ENCODE measurements at regions not wholly inside any gene's neighbourhood (a gene's known extent, or its start where the extent isn't known, plus 50 kb on each side); places are given as distances from the start of the nearest gene placed in this dataset.
"Not testable (repeated sequence)": the region's sequence is repeated elsewhere in the genome, so short reads cannot be mapped to it uniquely, and the experiment has no call there.

DNA sequence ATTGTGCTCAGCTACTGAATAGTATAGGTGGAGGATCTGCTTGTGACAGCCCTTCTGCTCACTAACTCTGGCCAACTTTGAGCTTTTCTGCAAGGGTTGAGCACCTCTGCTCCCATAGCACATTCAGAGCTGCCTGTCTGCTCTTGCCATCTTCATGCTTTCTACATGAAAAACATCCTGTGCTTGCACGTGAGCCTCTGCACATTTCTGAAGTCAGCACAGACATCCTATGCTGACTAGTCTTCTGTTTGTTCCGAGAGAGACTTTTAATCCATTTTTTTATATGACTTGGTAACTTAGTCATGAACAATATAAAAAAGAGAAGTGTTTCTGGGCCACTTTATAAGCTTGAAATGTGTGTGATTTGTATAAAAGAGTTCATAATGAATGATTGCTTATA, 969.3 kb downstream of the TMTC2 start:
- no peak for DNase-seq

DNA sequence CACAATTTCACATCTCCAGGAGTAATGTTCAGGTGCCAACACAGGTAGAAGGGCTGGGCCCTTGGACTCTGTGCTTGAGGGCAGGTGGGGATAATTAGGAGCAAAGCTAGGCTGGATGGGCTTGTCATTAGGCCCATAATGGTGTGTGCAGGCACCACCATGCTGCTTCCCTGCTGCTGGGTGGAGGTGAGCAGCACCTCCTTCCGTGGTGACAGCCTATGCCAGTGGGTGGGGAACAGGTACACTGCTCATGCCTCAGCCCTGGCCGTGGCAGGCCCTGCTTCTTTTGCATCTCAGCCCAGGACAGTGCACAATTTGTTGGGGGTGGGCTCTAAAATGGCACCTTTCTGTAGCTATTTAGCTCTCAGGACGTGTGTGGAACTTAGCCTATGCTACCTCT, 955.5 kb downstream of the TMTC2 start:
- no peak for DNase-seq

DNA sequence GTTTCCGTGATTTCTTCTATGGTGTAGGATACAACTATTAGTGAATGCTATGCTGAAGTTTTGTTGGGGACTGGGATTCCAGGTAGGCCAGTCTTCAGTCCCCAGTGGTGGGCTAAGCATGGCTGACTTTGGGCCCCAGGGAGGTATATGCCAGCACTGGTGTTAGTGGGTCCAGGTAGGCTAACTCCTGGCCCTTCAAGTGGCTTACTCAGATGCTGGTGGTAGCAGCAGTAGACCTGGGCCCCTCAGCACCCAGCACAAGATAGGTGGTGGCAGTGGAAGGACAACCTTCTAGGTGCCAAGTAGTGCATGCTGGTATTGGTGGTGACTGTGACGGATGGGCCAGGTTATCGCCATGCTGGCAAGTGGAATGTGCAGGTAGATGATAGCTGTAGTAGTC, 955.1 kb downstream of the TMTC2 start:
- DNase-seq: no peak

DNA sequence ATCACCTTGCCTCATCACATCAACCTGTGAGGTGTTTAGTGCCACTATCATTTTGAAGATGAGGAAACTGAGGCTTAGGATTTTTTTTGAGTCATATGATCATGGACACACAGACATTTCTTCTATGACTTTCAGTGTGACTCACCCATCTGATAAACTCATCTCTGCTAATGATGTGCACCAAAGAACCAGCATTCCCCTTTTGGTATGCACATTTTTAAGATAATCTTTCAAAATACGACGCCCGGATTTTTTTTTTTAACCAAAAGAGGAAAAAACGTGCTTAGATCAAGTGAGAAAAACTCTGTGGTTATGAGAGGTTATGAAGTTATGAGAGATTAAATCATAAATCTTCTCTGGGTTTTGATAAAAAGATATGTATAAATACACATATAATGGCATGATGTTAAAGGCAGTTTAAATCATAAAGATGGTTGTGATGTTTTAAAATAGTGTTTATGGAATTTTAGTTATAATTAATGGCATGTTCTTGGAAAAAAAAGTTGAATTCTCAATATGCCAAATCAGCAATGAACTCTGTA, 948.1 kb downstream of the TMTC2 start:
- DNase-seq: no peak

DNA sequence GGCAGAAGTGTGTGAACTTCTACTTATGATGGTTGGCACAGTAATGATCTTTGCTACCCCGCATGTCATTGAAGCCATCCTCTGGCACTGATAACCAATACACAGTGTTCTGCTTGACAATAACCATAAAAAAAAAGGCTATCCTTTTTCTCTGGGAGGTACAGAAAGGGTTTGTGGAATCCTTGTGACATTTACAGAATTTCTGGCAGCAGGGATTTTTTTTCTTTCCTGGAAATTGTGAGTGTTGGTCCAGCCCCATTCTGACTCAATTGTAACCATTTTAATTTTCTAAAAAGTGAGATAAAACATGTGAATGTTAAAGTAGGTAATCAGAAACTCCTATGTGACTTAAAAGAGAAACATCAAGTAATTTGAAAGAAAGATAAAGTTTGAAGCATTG, 943.8 kb downstream of the TMTC2 start:
- no peak for DNase-seq

DNA sequence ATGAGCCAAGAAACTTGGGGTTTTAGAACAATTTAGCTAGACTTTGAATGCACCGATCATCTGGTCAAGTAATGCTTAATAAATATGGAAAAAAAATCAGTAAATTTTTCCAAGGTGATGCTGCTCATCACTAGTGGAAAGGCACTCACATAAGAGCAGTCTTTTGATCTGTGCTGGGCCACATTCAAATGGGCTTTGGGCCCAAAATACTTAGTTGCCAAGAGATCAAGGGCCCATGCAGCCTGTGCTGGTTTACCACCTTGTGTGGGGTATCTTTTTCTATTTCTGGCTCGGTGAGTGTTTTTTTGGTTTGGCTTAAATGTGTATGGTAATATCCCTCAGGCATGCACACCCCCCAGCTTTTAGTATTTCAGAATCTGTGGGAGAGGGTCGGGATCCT, 943.2 kb downstream of the TMTC2 start:
- no peak for DNase-seq

DNA sequence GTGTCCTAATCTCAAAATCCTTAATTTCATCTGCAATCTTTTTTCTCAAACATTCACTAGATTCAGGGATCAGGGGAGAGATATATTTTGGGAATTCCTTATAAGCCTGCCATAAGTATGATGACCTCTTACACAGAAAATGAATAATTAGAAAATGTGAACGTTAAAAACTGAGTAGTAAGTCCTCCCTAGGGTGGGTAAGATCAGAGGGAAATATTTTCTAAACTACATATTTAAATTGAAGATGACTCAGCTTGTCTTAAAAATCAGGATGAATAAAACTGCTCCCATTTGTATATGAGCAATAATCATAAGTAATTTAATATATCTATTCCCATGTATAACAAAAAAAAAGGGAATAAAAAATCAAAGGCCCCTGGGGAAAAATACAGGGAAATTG, 935.5 kb downstream of the TMTC2 start:
- no peak for DNase-seq

DNA sequence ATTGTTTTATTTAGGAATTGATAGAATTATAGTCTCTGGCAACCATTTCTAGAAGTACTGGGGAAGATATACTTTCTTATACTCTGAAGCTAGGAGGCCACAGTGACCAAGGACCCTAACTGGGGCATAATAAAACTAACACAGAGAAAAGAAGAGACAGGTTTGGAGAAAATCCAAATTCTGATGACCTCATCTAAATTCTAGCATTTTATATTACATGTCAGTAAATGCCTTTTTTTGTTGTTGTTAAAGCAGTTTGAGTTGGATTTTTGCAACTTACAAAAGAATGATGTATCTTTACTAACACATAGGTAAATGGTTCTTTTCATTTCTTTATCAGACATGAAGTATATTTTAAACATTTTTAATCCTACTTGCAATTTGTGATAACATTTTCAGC, 933.3 kb downstream of the TMTC2 start:
- DNase-seq: no peak

DNA sequence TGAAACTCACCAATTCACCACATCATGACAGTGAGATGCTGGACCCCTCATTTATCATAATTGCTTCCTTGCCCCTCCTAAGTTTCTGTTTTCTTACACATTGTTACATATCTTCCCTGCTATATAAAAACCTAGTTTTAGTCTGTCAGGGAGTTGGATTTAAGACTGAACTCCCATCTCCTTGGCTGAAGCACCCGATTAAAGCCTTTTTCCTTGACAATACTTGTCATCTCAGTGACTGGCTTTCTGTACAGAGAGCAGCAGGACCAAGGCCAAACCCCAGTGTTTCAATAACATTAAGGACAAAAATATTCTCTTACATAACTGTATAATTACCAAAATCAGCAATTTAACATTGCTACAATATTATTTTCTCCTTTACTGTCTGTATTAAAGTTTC, 928.4 kb downstream of the TMTC2 start:
- no peak for DNase-seq

DNA sequence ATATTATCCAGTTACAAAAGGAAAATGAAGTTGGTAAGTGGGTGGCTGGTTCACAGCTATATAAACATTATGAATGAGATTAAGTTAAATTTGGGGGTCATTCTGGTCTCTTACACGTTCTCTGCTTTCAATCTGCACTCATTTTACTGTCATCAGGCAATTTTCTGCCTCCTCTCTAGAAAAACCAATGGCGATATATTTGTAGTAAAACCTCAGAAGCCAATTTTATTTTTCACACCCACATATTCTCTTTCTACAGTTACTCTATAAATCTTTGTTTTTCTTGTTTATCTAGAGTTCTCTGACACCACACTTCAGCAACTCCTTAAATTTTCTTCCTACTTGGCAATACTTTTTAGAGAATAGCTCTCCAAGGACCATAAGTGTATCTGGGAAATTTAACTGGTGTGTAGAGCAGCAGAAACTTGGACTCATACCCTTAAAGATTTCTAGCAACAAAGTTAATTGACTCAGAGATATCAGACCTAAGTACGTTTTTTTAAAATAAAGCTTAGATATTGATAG, 926.9 kb downstream of the TMTC2 start:
- DNase-seq: no peak

DNA sequence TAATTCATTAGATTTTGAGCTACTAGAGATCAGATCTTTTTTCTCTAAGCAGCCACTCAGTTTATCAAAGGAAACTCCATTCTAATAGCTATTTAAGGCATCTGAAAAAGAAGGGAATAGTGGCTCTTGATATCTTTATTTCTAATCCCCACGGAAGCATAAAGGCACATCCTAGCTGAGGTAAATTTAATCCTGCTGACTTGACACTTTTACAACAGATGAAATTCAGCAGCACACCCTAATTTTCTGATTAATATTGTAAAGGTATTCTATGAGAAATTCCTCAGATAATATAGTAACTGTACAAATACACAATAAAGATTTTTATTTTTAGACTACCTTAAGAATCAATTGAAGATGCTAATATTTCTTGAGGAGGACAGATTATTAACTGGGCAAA, 916.4 kb downstream of the TMTC2 start:
- no peak for DNase-seq

DNA sequence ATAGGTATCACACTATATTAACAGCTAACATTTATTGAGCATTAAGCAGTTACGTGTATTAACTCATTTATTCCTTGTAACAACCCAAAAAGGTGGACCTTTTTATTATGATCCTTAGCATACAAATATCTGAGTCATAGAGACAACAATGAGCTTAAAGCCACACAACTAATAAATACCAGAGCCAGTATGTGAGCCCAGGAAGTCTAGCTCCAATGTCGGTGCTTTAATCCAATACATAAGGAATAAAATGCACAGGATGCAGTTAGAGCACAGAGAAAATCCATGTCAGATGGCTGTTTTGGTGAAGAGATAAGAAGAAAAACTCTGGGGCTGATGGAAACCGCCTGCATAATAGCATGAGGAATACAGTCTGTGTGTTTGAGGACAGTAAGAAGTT, 888.6 kb downstream of the TMTC2 start:
- DNase-seq: no peak

DNA sequence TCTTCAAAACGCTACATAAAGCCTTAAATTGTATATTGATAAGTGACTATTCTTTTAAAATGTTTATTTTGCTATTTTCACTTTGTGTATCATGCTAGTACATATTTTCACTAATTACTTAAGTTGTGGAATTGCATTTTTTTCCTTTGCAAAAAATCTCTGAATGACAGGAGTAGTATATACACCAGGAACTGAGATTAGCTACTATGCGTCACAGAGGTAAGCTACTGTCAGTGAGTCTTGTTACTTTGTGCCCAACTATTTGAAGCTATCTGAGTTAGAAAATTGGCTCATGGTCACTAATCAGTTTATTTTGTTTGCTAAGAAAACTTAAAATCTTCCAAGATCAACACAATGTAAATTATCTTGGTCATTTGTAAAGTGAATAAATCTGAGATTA, 887.4 kb downstream of the TMTC2 start:
- no peak for DNase-seq

DNA sequence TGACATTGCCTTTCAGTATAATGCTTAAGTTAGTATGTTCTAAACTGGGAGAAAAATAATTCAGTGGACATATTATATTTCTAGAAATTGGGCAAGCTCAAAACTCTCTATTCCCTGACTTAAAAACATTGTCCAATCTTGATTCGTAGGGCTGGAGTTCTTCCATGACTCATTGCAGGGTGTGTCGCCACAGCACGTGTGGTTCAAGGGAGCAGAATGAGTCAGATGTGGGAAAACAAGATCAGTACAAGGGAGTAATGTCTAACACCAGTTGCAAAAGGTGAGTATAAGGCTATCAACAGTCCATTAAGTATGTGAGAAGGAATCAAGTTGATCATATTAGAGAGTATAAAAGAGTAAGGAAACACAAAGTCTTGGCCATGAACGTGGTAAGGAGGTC, 887.0 kb downstream of the TMTC2 start:
- DNase-seq: no peak

DNA sequence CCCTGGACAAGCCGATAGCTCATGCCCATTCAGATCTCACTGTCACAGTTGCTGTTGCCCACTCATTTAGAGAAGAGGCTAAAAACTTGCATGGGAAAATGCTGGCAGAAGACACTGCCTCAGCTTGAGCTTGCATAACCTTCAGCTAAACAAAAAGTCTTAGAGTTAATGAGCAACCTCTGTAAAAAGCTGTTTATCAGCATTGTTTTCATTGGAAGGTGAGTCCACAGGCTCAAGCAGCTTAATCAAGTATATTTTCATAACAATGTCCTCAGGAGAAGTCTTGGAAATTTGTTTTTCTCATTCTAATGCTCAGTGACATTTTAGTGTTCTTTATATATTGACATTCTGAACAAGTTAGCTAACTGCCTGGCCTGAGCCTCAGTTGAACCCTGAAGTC, 872.9 kb downstream of the TMTC2 start:
- no peak for DNase-seq

DNA sequence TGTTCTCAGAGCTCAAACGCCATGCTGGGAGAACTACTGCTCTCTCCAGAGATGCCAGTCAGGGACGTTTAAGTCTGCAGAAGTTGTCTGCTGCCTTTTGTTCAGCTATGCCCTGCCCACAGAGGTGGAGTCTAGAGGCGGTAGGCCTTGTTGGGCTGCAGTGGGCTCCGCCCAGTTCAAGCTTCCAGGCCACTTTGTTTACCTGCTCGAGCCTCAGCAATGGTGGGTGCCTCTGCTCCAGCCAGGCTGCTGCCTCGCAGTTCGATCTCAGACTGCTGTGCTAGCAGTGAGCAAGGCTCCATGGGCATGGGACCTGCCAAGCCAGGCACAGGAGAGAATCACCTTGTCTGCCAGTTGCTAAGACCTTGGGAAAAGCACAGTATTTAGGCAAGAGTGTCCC, 869.3 kb downstream of the TMTC2 start:
- not testable (repeated sequence) for DNase-seq

DNA sequence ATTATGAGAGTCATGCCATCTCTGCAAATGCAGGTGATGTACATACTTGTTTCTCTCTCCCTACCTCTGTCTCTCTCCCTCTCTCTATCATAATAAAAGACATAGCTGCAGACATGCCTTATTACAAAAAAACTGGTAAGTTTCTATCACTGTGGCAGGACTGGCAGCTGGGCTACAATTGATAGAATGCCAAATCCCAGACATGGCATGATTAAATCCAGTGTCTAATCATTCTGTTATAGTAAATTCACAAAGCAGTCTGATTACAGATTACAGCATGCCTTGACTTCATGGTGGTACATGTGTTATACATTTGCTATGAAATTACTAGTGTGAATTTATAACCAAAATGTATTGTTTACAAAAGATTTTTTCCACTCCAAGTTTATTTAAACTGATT, 854.7 kb downstream of the TMTC2 start:
- no peak for DNase-seq

DNA sequence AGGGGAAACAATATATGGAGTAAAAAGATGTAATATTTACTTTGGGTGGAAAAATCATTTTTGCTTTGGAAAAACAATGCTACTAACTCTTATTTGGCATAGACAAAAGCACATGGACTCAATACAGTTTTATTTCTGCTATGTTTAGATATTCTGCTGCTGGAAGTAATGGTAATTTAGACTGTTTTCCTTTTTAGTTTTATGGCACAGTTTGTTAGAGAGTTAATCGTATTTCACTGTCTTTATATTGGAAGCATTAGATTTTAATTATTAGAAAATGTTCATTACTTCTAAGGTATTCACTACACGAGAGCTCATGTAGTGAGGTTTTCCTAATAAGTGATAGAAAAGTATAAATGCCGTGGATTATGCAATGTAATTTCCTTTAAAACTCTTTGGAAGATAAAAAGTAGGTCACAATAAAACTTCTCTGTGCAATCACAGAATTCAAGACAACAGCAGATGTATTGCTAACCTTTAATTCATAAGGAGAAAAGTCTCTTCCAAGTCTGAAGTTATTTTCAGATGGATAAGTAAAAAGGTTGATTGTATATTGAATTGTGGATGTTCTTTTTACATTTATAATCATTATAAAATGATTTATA, 851.8 kb downstream of the TMTC2 start:
- no peak for DNase-seq

DNA sequence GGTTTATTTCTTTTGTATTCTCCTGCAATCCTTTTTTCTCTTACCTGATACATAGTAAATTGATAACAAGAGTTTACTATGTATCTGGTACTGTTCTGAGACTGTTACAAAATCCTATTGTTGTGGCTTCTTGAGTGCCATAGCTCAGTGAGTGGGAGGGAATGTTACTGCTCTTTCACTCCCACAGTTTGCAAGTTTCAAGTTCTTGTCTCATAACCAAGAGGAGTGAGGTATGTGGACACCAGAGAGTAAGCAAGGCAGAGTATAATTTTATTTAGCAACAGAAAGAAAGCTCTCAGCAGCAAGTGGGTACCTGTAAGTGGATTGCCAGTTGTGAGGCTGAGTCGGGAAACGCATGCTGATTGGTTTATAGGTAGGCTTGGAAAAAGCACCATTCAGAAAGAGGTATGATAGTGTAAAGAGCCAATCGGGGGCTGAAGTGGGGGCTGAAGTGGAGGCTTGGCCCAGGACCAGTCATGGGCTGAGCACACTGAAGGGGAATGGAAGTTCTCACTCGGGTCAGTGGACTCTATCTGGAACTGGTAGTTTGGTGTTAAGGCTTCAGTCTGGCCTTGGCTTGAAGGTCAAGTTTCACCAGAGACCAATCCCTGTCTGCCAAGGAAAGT, 850.8 kb downstream of the TMTC2 start:
- DNase-seq: no peak

DNA sequence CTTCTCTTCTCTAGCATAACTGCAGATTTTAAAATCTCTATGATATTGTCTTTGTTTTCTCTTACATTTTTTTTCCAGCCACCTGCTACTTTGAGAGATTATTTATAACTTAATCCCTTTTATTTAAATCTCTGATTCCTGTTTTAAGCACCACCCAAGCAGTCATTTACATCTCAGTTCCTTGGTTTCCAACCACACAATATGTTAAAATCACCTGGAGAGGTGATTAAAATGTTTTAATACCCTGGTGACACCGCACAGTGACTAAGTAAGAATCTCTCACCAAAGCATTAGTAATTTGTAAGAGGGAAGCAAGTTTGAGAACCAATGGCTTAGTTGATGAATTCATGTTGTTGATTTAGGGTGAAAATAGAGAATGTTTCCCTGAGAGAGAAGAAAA, 849.8 kb downstream of the TMTC2 start:
- DNase-seq: no peak

DNA sequence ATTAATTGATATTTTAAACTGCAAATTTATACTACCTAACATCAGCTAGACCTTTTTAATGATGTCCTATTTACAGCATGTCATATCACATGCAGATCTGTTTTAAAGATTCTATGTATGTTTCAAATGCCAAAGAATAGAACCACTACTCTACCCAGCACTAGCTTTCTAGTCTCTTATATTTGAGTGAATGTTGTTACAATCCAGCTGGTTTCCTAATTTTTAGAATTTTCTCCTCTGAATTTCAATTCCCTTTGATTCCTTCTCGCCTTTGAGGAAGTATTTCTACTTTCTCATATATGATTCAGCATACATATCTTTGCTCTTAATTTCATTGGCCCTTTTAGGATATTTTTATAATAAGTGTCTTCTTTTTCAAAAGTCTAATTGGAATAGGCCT, 841.9 kb downstream of the TMTC2 start:
- DNase-seq: no peak

DNA sequence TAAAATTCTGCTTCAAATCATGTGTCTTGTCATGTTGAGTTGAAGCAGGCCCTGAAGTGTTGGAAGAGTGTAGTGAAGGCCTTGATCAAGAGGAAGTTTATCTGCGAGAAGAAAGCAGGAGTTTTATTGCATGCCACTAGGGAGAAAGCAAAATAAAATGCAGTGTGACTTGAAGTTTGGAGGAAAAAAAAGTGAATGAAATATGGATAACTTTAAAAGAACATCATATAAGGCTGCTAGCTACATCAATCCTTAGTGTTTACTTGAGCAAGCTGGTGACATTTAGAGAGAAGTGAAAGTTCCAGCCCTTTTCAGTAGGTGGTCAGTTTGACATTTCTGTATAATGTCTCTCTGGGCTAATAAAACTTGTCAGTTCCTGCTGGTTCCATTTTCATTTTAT, 841.1 kb downstream of the TMTC2 start:
- DNase-seq: no peak

DNA sequence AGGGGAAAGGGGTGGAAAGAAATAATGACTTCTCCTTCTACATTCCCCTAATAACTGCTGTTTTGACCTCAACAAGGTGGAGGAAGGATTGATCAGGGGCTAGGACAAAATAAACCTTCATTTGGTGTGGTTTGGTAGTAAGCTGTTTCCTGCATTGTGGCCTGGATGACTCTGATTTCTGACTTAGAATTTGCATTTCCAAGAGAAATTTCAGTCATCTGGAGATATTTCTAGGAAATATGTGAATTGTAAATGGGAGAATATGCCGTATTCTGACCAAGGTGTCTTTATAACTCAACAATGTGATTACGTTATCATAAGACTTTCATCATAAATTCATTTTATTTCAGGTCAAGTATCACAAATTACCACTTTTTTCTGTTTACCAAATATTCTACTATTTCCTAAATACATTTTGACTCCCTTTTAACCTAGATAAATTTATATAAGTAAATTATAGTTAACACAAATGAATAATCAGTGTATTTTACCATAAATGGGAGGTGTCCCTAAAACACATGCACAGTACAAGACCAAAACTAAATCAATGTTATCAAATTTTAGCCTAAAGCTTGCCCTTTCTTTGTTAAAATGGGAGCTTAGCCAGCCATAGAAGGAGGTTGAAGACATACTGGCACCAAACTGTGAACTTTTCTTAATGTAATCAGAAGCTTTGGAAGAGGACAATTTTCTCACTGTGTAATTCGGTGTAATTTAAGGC, 828.8 kb downstream of the TMTC2 start:
- no peak for DNase-seq

DNA sequence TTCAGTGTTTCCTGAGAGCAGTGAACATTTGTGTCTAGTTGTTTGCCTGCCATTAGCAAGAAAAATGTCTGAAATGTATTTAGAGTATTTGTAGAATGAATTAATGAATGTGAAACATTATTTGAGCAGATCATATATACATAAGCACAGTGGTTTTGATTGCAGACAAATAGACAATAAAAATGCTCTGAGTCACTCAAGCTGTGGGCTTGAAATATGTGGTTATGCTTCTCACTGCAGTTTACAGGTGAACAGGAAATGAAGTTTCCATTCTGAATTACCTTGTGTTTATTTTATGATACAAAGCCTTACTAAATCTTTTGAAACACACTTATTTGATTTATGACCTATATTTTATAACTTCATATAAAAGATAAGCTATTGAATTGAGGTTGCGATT, 827.7 kb downstream of the TMTC2 start:
- no peak for DNase-seq
